OCI-M2 (cell line): ENCODE measurements at regions not wholly inside any gene's neighbourhood (a gene's known extent, or its start where the extent isn't known, plus 50 kb on each side); places are given as distances from the start of the nearest gene placed in this dataset.

Experiments
- DNase-seq: peaks from one replicate; lab custom pipeline; 2025; ENCODE audit not compliant: unreplicated experiment; lab: John Stamatoyannopoulos, UW

GRCh38 chr3:107992976-107993684, 97.7 kb downstream of the CD47 start:
- no peak for DNase-seq

DNA sequence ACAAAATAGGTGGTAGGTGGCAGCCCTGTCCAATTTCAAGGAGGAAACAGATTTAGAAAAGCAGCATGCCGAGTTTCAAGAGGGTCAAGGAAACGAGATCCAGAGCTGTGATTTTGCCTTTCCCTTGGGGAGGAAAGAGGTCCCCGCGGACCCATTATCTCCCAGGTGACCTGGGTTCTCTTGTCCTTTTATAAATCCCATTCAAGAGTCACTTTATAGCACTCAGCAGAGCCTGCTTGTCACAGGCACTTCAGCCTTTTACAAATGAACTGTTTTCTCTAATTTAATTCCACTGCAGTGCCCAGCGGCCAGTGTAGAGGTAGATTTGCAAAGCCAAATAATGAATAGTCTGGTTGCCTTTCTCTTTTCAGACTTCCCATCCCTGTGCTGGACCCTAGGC, 99.9 kb downstream of the CD47 start:
- DNase-seq: no peak

GRCh38 chr3:107990433-107990832, 100.4 kb downstream of the CD47 start:
- no peak for DNase-seq

DNA sequence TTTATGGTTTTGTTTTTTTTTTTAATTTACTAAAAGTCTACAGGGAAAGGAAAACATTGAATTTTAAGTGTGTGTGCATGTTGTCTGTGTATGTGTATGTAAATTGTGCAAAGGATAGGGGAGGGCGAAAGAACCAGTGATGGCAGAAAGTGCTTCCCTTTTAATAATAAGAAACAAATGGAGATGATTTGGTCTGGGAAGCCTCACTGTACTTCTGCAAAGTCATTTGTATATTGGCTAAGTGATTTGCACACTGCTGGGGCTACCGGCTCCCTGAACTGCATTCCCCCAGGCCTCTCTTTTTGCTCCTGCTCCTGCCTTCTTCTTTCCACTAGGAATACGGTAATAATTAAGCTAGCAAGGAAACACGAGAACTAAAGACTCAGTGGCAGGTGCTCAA, 101.2 kb downstream of the CD47 start:
- no peak for DNase-seq

DNA sequence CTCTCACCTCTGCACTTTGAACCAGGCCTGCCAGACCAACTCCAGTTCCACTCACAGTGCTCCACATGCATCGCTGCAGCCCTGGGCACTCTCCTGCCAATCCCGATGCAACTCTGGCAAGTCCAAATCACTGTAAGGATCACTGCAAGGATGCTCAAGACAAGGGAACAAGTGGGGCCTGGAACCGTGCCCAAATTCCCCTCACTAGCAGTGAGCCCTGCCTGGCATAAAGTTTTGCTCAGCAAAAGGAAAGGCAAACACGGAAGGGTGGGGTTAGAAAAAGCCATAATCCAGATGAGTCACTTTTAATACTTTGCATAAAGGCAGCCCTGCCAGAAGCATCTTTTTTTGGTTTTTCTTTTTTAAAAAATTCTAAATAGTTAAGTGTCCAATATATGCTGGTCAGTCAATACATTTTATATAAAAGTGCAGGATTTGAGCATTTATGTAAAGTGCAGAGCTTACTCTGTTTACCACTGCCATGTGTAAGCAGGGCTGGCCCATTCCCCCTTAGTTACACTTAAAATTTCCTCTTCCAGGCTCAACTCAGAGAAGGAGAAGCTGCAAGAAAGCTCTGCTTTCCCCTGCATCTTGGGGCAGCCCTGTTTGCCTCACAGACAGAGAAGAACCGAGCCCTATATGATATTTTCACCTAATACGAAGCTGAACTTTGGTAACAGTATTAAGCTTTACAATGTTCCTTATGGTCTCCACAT, 102.2 kb downstream of the CD47 start:
- no peak for DNase-seq

- DNase-seq: no peak
Observed at GRCh38 chr3:107987036-107987939, 103.5 kb downstream of the CD47 start.

DNA sequence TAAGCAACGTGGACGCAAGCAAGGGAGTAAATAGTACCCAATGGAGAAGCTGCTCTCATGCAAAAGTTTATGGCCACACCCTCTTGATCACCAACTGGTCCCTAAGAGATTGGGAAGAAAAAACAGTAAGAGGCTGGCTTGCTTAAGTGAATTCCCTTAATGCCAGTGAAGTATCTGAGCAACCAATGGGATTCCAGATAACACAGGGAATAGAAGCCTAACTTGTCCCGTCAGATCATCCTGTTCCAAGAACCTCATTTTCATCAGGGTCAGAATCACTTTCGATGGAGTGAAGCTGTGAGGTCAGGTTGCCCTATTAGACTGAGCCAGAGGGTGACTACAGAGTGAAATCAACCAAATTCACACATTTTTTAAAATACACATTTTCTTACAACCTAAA, 104.3 kb downstream of the CD47 start:
- no peak for DNase-seq

DNA sequence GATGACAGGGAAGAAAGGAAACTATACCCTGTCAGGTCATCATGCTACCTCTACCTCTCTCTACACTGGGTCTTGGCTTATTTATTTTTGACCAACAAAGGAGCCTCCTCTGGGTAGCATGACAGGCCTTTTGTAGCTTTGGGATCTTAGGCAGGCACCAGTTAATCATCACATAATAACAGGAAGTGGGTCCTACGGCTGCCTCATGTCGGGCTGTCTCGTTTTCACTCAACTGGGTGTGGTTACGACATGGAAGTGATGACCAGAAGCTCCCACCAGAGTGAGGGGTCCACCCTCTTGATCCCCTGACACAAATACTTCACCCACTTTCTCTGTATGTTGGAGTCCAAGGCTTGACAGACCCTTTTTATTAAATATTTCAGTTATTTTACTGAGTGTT, 105.3 kb downstream of the CD47 start:
- DNase-seq: no peak

GRCh38 chr3:107983247-107983646, 107.6 kb downstream of the CD47 start:
- no peak for DNase-seq

DNA sequence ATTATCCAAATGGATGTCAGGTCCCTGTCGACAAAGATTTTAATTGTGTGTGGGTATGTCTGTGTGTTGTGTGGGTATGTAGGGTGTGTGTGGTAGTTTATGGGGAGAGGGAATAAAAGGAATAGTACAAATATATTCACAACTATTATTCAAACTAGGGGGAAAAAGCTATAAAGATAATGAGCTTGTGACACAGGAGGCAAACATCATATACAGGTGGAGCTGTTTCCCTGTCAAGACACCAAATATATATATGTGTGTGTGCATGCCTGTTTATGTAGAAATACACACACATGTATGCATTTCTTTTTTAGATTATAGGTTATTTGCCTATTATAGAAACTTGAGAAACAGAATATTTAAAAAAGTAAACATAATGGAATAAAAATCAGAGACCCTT, 108.7 kb downstream of the CD47 start:
- no peak for DNase-seq

- no peak for DNase-seq
Observed at GRCh38 chr3:107981471-107982111, 109.2 kb downstream of the CD47 start.

- no peak for DNase-seq
Observed at GRCh38 chr3:107979538-107979937, 111.3 kb downstream of the CD47 start.

DNA sequence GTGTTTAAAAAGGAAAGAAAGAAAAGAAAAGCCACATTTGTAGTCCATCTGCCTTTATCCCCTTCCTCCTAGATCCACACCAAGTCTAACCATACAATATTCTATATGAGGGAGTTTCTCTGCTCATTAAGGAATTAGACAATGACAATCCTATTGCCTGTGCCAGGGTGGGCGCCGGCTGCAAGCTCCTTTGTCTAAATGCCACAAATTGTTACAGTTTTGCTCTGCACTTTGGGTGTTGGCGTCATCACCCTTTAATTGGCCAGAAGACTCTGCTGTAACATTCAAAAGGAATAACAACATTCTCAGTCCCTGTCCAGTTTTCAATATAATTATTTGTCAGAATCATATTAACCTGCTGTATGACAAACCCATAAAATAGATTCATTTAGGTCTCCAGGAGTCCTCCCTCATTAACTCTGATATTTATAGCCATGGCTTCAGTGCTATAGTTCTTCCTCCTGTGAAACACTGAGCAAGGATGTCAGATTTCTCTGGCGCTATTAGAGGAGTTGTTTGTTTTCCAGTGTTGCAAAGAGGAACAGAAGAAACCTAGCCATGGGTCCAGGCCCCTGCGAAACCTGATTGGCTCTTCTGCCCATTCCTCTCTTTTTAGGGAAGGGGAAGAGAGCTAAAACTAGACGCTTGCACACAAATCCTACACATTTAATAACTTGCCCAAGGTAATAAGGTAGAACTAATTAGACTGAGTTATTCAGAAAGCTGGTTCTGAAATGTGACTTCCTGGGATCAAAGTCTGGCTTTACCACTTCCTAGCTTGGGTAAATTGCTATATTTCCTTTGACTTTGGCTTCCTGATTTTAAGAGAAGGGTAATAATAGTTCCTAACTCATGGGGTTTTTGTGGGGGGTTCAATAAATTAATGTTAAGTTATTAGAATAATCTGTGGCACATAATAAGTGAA, 112.4 kb downstream of the CD47 start:
- no peak for DNase-seq

DNA sequence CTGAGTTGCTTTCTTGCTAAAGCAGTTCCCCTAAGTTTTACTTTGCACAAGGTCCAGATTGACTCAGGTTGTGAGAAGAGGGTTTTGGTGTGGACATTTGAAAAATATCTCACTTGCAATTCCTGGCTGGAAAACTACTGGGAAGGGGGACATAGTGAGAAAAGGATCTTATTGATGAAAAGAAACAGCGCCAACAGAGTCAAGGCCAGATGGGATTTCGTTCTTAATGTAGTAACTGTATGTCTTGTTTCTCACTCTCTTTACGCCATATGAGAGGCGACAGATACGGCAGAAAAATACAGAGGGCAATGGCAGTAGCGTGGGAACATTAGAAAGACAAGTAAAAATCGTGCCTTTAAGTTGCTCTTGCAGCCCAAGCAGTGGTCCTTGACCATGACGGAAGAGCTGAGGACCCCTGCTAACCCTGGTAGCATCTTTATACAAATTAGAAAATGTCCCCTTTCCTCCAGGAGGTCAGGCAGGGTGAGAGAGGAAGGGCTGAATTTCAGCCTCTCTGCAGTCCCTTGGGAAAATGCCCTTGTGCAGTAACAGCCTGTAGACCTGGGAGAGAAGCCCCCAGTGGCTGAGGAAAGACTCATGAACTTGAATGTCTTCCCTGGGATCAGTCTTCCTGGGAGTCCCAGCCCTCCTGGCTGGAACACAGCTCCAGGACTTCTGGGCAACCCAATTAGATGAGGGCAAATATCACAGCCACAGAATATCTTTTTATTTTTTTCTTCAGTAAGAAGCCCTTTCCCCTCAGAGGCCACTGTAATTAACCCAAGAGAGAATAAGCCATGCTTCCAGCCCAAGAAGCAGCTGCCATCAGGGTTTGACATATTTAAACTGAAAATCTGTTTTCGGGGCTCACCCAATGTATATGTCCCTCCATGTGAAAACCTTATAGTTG, 113.4 kb downstream of the CD47 start:
- no peak for DNase-seq

GRCh38 chr3:107976202-107976800, 114.5 kb downstream of the CD47 start:
- DNase-seq: no peak

DNA sequence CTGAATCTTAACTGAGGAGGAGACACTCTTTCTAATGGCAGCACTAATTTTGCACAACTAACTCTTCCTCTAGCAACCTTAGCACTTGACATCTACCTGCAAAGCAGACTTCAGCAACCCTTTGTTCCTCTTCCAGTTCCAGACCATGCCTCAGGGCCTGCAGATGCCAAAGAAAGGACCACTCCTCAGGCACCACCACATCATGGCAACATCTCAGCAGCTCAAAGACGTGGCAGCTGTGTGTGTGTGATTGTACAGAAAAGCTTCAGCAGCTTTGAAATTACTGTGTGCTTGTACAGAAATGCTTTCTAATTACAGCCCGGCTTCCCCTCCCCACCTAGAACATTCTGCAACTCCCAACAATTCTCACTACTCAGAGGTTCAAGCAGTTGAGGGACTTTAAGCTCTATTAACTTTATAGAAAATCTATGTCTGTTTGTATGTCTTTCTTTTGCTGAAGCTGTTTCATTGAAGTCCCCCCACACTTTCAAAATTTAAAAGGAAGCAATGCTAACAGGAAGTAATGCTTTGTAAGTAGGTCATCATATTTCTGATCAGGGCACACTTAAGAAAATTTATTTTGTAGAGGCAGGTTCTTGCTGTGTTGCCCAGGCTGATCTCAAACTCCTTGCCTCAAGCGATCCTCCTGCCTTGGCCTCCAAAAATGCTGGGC, 115.2 kb downstream of the CD47 start:
- DNase-seq: no peak

DNA sequence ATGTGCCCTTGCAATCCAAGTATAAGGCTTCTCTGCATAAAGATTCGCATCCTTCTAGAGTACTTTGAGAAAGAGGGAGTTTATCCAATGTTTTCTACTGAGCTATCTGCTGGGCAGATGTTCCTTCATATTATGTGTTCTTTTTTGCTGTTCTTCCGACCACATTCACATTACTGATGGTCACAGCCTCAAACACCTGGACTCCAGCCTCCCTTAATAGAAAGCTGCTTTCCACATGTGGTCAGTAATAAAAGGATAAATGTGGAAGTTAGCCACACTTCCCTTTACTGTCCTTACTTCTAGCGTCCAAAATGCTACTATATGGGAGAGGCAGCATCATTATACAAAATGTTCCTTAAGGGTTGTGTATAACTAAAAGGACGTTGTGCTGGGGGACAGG, 116.9 kb downstream of the CD47 start:
- DNase-seq: no peak

DNA sequence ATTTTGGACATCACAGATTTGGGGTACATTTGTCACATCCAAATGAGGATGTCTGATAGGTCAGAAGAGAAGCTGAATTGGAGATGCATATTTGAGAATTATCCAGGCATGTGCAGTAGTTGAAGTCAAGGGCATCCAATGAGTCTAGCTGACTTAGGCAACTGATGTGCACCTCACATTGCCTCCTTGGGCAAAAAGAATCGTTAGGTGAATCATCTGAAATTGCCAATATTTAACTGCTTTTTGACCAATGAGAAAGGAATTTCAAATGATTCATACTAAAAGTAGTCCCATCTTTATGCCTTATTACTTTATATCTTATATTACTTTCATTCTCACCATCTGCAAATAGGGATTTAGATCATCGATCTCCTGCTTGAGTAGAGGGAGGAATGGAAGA, 117.7 kb downstream of the CD47 start:
- DNase-seq: no peak
